ENCODE measurements at regions not wholly inside any gene's neighbourhood (a gene's known extent, or its start where the extent isn't known, plus 50 kb on each side); places are given as distances from the start of the nearest gene placed in this dataset.

DNA sequence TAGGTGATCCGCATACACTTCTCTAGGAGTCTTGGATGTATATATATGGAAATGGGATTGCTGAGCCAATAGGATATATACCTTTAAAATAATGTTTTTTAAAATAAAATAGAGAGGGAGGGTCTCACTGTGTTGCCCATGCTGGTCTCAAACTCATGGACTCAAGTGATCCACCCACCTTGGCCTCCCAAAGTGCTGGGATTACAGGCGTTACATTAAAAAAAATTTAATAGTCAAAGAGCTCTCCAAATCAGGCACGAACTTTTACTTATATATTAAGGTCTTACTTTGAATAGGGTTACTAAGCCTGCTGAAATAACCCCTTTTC is 109.0 kb downstream of the GNL3L start:
- TF ChIP-seq SALL2 (CRISPR knock-in tag; IDR thresholded peaks at IDR 0.05) (no peak), ZBTB8A (CRISPR knock-in tag; IDR thresholded peaks at IDR 0.05; ENCODE audit: borderline replicate concordance, low read depth) (no peak), ZBTB42 (CRISPR knock-in tag; IDR thresholded peaks at IDR 0.05) (no peak)
